Lung (tissue), 11 donors: ENCODE measurements at regions not wholly inside any gene's neighbourhood (a gene's known extent, or its start where the extent isn't known, plus 50 kb on each side); places are given as distances from the start of the nearest gene placed in this dataset.

Experiments
- ATAC-seq: fragments of 200-7000 bp; cut with Tn5 transposase; one replicate; pipeline ENCODE4 v1.9.1; 2020; ENCODE audit warnings: moderate number of reproducible peaks; ENCODE audit not compliant: insufficient read depth, low FRiP score
- DNase-seq, 3 donors: peaks; one replicate each; pipeline ENCODE4 v3.0.0-alpha.2; 2013 to 2017
- H3K27ac ChIP-seq, 2 donors: one replicate each; pipeline ENCODE4 v1.5.1; 2013; ENCODE audit warnings: mild to moderate bottlenecking in 2 of 2, moderate library complexity in 2 of 2, control low read depth in 1 of 2, inconsistent platforms in 1 of 2, low read depth in 1 of 2, low read length in 1 of 2
- H3K27me3 ChIP-seq, 3 donors: one replicate each; pipeline ENCODE4 v1.5.1; 2013; ENCODE audit warnings: low read length in 2 of 3; ENCODE audit not compliant: control insufficient read depth in 3 of 3, insufficient read depth in 3 of 3
- H3K36me3 ChIP-seq, 4 donors: one replicate each; pipeline ENCODE4 v1.5.1; 2013; ENCODE audit warnings: low read length in 4 of 4, mild to moderate bottlenecking in 1 of 4, moderate library complexity in 1 of 4; ENCODE audit not compliant: control insufficient read depth in 4 of 4, insufficient read depth in 4 of 4
- H3K4me1 ChIP-seq, 5 donors: one replicate each; pipeline ENCODE4 v1.5.1; 2013; ENCODE audit warnings: low read length in 5 of 5, mild to moderate bottlenecking in 2 of 5, moderate library complexity in 1 of 5; ENCODE audit not compliant: control insufficient read depth in 5 of 5, insufficient read depth in 5 of 5
- H3K4me3 ChIP-seq: one replicate; pipeline ENCODE4 v1.5.1; 2013; ENCODE audit warnings: mild to moderate bottlenecking, control low read depth, moderate library complexity
- H3K9ac ChIP-seq, 2 donors: one replicate each; pipeline ENCODE4 v1.5.1; 2013; ENCODE audit warnings: low read length in 2 of 2, control low read depth in 1 of 2; ENCODE audit not compliant: insufficient read depth in 1 of 2
- H3K9me3 ChIP-seq, 4 donors: one replicate each; pipeline ENCODE4 v1.5.1; 2013; ENCODE audit warnings: low read length in 3 of 4, mild to moderate bottlenecking in 1 of 4, moderate library complexity in 1 of 4; ENCODE audit not compliant: control insufficient read depth in 4 of 4, insufficient read depth in 3 of 4
- CTCF ChIP-seq: IDR thresholded peaks from 2 replicates; pipeline ENCODE4 v1.5.1; 2012; ENCODE audit warnings: mild to moderate bottlenecking; ENCODE audit errors: control extremely low read depth, extremely low read depth
- WGBS, 2 donors: extraction: QIAGEN DNeasy Blood & Tissue Kit; methylation state at CpG; one replicate each; pipeline ENCODE4 v1.1.7; 2013; 5-methylcytosine and 5-hydroxymethylcytosine counted together
- donor health status: control.
- donor health status: control.
- donor health status: Bipolar disorder and iron deficiency.
- donor health status: healthy.
- donor health status: DM: yes; HTN: yes; CAD: no.

- DNase-seq (no peak), ATAC-seq (no peak)
- 84 to 85% methylated on average over 6 of the region's 6 CpGs for WGBS, 2 donors
- Histone ChIP-seq H3K4me1 (no peaks in the 10 kb centered on the region), H3K27ac (no peak overlapping the region), H3K9ac (no peak overlapping the region), H3K27me3 (no peaks in the 10 kb centered on the region), H3K36me3 (no peaks in the 10 kb centered on the region), H3K9me3 (peaks cover 0 to 7% (median 1%) of the 10 kb centered on the region in 4 donors), H3K4me3 (no peak overlapping the region)
- no peak for TF ChIP-seq CTCF
Measured at GRCh38 chr9:81305561-81306182, 383.7 kb downstream of the TLE1 start.

- Histone ChIP-seq H3K27ac (no peak overlapping the region), H3K9me3 (peaks cover 0 to 7% (median 2%) of the 10 kb centered on the region in 4 donors), H3K27me3 (no peaks in the 10 kb centered on the region), H3K4me3 (no peak overlapping the region), H3K36me3 (no peaks in the 10 kb centered on the region), H3K4me1 (no peaks in the 10 kb centered on the region), H3K9ac (no peak overlapping the region)
- no peak for TF ChIP-seq CTCF
- DNase-seq (no peak), ATAC-seq (no peak)
- 69 to 82% methylated on average over 5 of the region's 5 CpGs for WGBS, 2 donors
Measured at GRCh38 chr9:81303658-81304057, 385.7 kb downstream of the TLE1 start.

- no peaks in the 10 kb centered on the region for H3K9me3 ChIP-seq
- ATAC-seq (no peak), DNase-seq (no peak)
- no peak overlapping the region for H3K4me3 ChIP-seq
- no peak overlapping the region for H3K27ac ChIP-seq
- H3K36me3 ChIP-seq, result no peaks in the 10 kb centered on the region
- H3K4me1 ChIP-seq, result no peaks in the 10 kb centered on the region
- no peaks in the 10 kb centered on the region for H3K27me3 ChIP-seq
- no peak overlapping the region for H3K9ac ChIP-seq
- no peak for TF ChIP-seq CTCF
Measured at GRCh38 chr9:81293651-81294050, 395.7 kb downstream of the TLE1 start.

GRCh38 chr9:81292056-81292805 lies 397.1 kb downstream of the TLE1 start:
- Histone ChIP-seq H3K9ac (no peak overlapping the region), H3K9me3 (no peaks in the 10 kb centered on the region), H3K27me3 (no peaks in the 10 kb centered on the region), H3K27ac (no peak overlapping the region), H3K4me3 (no peak overlapping the region), H3K4me1 (no peaks in the 10 kb centered on the region), H3K36me3 (no peaks in the 10 kb centered on the region)
- DNase-seq (no peak), ATAC-seq (no peak)
- WGBS, 2 donors, result 92 to 95% methylated on average over 7 of the region's 7 CpGs
- TF ChIP-seq CTCF, result no peak
